HepG2 (cell line): ENCODE measurements at regions not wholly inside any gene's neighbourhood (a gene's known extent, or its start where the extent isn't known, plus 50 kb on each side); places are given as distances from the start of the nearest gene placed in this dataset.

Experiments
- CTCF ChIP-seq: sonication (generic); formaldehyde crosslinking; IDR thresholded peaks from 2 replicates; pipeline ENCODE4 v1.5.0; 2020; ENCODE audit warnings: mild to moderate bottlenecking, missing genetic modification reagents, moderate library complexity
- FOXC1 ChIP-seq: sonication (generic); formaldehyde crosslinking; IDR thresholded peaks from 2 replicates; pipeline ENCODE4 v1.8.0; 2022; ENCODE audit warnings: mild to moderate bottlenecking, missing genetic modification reagents, borderline replicate concordance
- GATAD2A ChIP-seq: IDR thresholded peaks from 2 replicates; pipeline ENCODE4 v1.6.1; 2016
- HDAC2 ChIP-seq: sonication (generic); formaldehyde crosslinking; IDR thresholded peaks from 2 replicates; pipeline ENCODE4 v1.4.0; 2020; ENCODE audit warnings: missing genetic modification reagents
- MXD1 ChIP-seq: sonication (generic); formaldehyde crosslinking; IDR thresholded peaks from 2 replicates; pipeline ENCODE4 v1.4.0; 2020; ENCODE audit warnings: mild to moderate bottlenecking, missing genetic modification reagents
- NFKBIZ ChIP-seq: IDR thresholded peaks from 2 replicates; pipeline ENCODE4 v1.6.1; 2018; ENCODE audit warnings: missing genetic modification reagents, missing compliant biosample characterization
- SMAD3 ChIP-seq: sonication (generic); formaldehyde crosslinking; IDR thresholded peaks from 2 replicates; pipeline ENCODE4 v1.4.0; 2020; ENCODE audit warnings: missing genetic modification reagents
- SMC3 ChIP-seq: IDR thresholded peaks from 2 replicates; pipeline ENCODE4 v1.6.1; 2011; ENCODE audit warnings: low read length, improper control_type of control experiment
- SNAPC5 ChIP-seq: sonication (generic); formaldehyde crosslinking; IDR thresholded peaks from 2 replicates; pipeline ENCODE4 v1.8.1; 2023; ENCODE audit warnings: mild to moderate bottlenecking, missing genetic modification reagents, borderline replicate concordance
- TAF1 ChIP-seq: sonication (generic); formaldehyde crosslinking; IDR thresholded peaks from 2 replicates; pipeline ENCODE4 v1.4.0; 2020; ENCODE audit warnings: missing genetic modification reagents
- THYN1 ChIP-seq: sonication (generic); formaldehyde crosslinking; IDR thresholded peaks from 2 replicates; pipeline ENCODE4 v1.8.1; 2023; ENCODE audit warnings: low read depth, mild to moderate bottlenecking, moderate library complexity, missing genetic modification reagents, borderline replicate concordance
- TRAFD1 ChIP-seq: sonication (generic); formaldehyde crosslinking; IDR thresholded peaks from 2 replicates; pipeline ENCODE4 v1.5.1; 2020; ENCODE audit warnings: missing genetic modification reagents, mild to moderate bottlenecking, borderline replicate concordance
- ZBTB33 ChIP-seq: sonication (generic); formaldehyde crosslinking; IDR thresholded peaks from 2 replicates; pipeline ENCODE4 v1.4.0; 2020; ENCODE audit warnings: missing genetic modification reagents
- ZBTB49 ChIP-seq: sonication (generic); formaldehyde crosslinking; IDR thresholded peaks from 2 replicates; pipeline ENCODE4 v1.4.0; 2020; ENCODE audit warnings: missing genetic modification reagents, borderline replicate concordance
- ZNF552 ChIP-seq: sonication (generic); formaldehyde crosslinking; IDR thresholded peaks from 2 replicates; pipeline ENCODE4 v1.9.0; 2022; ENCODE audit warnings: missing genetic modification reagents, mild to moderate bottlenecking, borderline replicate concordance
- ZNF670 ChIP-seq: sonication (generic); formaldehyde crosslinking; IDR thresholded peaks from 2 replicates; pipeline ENCODE4 v1.8.0; 2022; ENCODE audit warnings: mild to moderate bottlenecking, missing genetic modification reagents, borderline replicate concordance
- ZNF790 ChIP-seq: sonication (generic); formaldehyde crosslinking; IDR thresholded peaks from 2 replicates; pipeline ENCODE4 v1.8.0; 2022; ENCODE audit warnings: missing genetic modification reagents, mild to moderate bottlenecking, borderline replicate concordance
- ZSCAN12 ChIP-seq: sonication (generic); formaldehyde crosslinking; IDR thresholded peaks from 2 replicates; pipeline ENCODE4 v1.9.0; 2021; ENCODE audit warnings: mild to moderate bottlenecking, missing genetic modification reagents
- ZSCAN20 ChIP-seq: sonication (generic); formaldehyde crosslinking; IDR thresholded peaks from 2 replicates; pipeline ENCODE4 v1.4.0; 2020; ENCODE audit warnings: missing genetic modification reagents, mild to moderate bottlenecking, borderline replicate concordance

- no peak for TF ChIP-seq SNAPC5 (CRISPR knock-in tag)
- TF ChIP-seq GATAD2A (CRISPR knock-in tag): no peak
- TF ChIP-seq ZNF670: no peak
- TF ChIP-seq ZNF790 (CRISPR knock-in tag): no peak
- TF ChIP-seq SMC3: peak; percentile 82
- no peak for TF ChIP-seq FOXC1 (CRISPR knock-in tag)
- no peak for TF ChIP-seq THYN1 (CRISPR knock-in tag)
- TF ChIP-seq MXD1: no peak
- TF ChIP-seq HDAC2 (CRISPR knock-in tag): no peak
- TF ChIP-seq ZNF552: no peak
- no peak for TF ChIP-seq TRAFD1 (CRISPR knock-in tag)
- TF ChIP-seq TAF1: no peak
- no peak for TF ChIP-seq NFKBIZ
- TF ChIP-seq ZSCAN20: no peak
- no peak for TF ChIP-seq SMAD3 (CRISPR knock-in tag)
- no peak for TF ChIP-seq ZSCAN12 (CRISPR knock-in tag)
- TF ChIP-seq CTCF (CRISPR knock-in tag): peak; percentile 68
- TF ChIP-seq ZBTB33 (CRISPR knock-in tag): no peak
- no peak for TF ChIP-seq ZBTB49 (CRISPR knock-in tag)
Observed at GRCh38 chr11:33542921-33543320, 157.7 kb downstream of the C11orf91 start (continued).
